ENCODE measurements at regions not wholly inside any gene's neighbourhood (a gene's known extent, or its start where the extent isn't known, plus 50 kb on each side); places are given as distances from the start of the nearest gene placed in this dataset.

DNA sequence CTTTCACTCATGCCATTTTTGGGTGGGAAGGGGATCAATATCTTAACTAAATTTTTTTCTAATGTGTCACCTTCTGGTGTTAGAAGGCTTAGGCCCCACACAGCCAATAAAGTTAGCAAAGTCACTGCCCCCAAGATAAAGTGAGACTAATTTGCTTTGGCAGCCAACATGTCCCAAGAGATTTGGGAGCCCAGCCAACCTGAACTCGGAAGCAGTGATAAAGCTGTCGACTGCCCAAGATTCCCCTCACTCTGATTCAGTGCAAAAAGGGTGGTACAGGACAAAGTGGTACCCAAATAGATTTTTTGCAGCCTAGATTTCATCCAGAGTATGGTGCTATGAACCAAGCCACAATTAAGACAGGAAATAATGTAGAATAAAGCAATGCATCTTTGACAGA, 572.5 kb upstream of the ARRDC3 start:
- H3K27me3 ChIP-seq (ENCODE audit: control insufficient read depth in 3 of 3, insufficient read depth in 3 of 3, low read depth in 1 of 3, low read length in 3 of 3), result no peaks in the 10 kb centered on the region
- H2BK12ac ChIP-seq (ENCODE audit: low read length), result no peak overlapping the region
- no peak overlapping the region for H4K8ac ChIP-seq (ENCODE audit: low read depth, low read length)
- no peak overlapping the region for H2BK120ac ChIP-seq (ENCODE audit: low read depth, low read length)
- H2BK5ac ChIP-seq (ENCODE audit: low read length), result no peak overlapping the region
- H3K79me1 ChIP-seq (ENCODE audit: low read depth, low read length), result no peaks in the 10 kb centered on the region
- H2AFZ ChIP-seq (ENCODE audit: low read length), result peak overlapping the region; percentile 11
- no peak overlapping the region for H3K4me3 ChIP-seq (ENCODE audit: low read length in 2 of 2)
- H3K36me3 ChIP-seq (replicated peaks in 1 of 2; ENCODE audit: control insufficient read depth in 2 of 2, insufficient read depth in 2 of 2, low read length in 2 of 2), result no peaks in the 10 kb centered on the region
- H2BK15ac ChIP-seq (ENCODE audit: low read length), result no peak overlapping the region
- peaks cover 0 to 4% of the 10 kb centered on the region in 2 donors for H3K4me1 ChIP-seq (ENCODE audit: control insufficient read depth in 2 of 2, insufficient read depth in 1 of 2, low read depth in 1 of 2, low read length in 2 of 2)
- no peak overlapping the region for H3K4me2 ChIP-seq (ENCODE audit: insufficient read depth, low read length, poor library complexity, severe bottlenecking)
- H3K23ac ChIP-seq (ENCODE audit: low read depth, low read length, poor library complexity), result no peak overlapping the region
- no peak overlapping the region for H3K9ac ChIP-seq (ENCODE audit: low read depth, low read length, poor library complexity)
- H3K14ac ChIP-seq (ENCODE audit: low read length), result no peak overlapping the region
- no peak overlapping the region for H2AK5ac ChIP-seq (ENCODE audit: low read depth, low read length)
- H3K4ac ChIP-seq (ENCODE audit: low read length), result no peak overlapping the region
- no peak overlapping the region for H3K18ac ChIP-seq (ENCODE audit: low read length)
- no peak overlapping the region for H4K91ac ChIP-seq (ENCODE audit: low read depth, low read length, poor library complexity)
- H3K9me3 ChIP-seq (replicated peaks in 1 of 2; ENCODE audit: control insufficient read depth in 2 of 2, insufficient read depth in 1 of 2, low read depth in 1 of 2, low read length in 2 of 2), result no peaks in the 10 kb centered on the region
- H3K27ac ChIP-seq (replicated peaks; ENCODE audit: low read length), result no peak overlapping the region
- no peak for DNase-seq (ENCODE audit: low spot score)
- whole genome bisulfite sequencing, 2 donors (ENCODE audit: extremely low coverage in 2 of 2, insufficient read length in 2 of 2, insufficient replicate concordance in 1 of 2), result no CpG with 5 or more reads among the region's 2 CpGs

GRCh38 chr5:91954136-91954535, 571.0 kb upstream of the ARRDC3 start:
- Histone ChIP-seq H3K36me3 (replicated peaks in 1 of 2; ENCODE audit: control insufficient read depth in 2 of 2, insufficient read depth in 2 of 2, low read length in 2 of 2) (no peaks in the 10 kb centered on the region), H3K4ac (ENCODE audit: low read length) (no peak overlapping the region), H2BK120ac (ENCODE audit: low read depth, low read length) (no peak overlapping the region), H4K91ac (ENCODE audit: low read depth, low read length, poor library complexity) (no peak overlapping the region), H3K18ac (ENCODE audit: low read length) (no peak overlapping the region), H3K23ac (ENCODE audit: low read depth, low read length, poor library complexity) (no peak overlapping the region), H2BK15ac (ENCODE audit: low read length) (no peak overlapping the region), H2BK5ac (ENCODE audit: low read length) (no peak overlapping the region), H3K27ac (replicated peaks; ENCODE audit: low read length) (no peak overlapping the region), H2BK12ac (ENCODE audit: low read length) (no peak overlapping the region), H3K4me2 (ENCODE audit: insufficient read depth, low read length, poor library complexity, severe bottlenecking) (no peak overlapping the region), H3K79me1 (ENCODE audit: low read depth, low read length) (no peaks in the 10 kb centered on the region), H2AFZ (ENCODE audit: low read length) (no peak overlapping the region), H3K9ac (ENCODE audit: low read depth, low read length, poor library complexity) (no peak overlapping the region), H4K8ac (ENCODE audit: low read depth, low read length) (no peak overlapping the region), H3K4me3 (ENCODE audit: low read length in 2 of 2) (no peak overlapping the region), H2AK5ac (ENCODE audit: low read depth, low read length) (no peak overlapping the region), H3K27me3 (ENCODE audit: control insufficient read depth in 3 of 3, insufficient read depth in 3 of 3, low read depth in 1 of 3, low read length in 3 of 3) (no peaks in the 10 kb centered on the region), H3K14ac (ENCODE audit: low read length) (no peak overlapping the region), H3K9me3 (replicated peaks in 1 of 2; ENCODE audit: control insufficient read depth in 2 of 2, insufficient read depth in 1 of 2, low read depth in 1 of 2, low read length in 2 of 2) (no peaks in the 10 kb centered on the region), H3K4me1 (ENCODE audit: control insufficient read depth in 2 of 2, insufficient read depth in 1 of 2, low read depth in 1 of 2, low read length in 2 of 2) (peaks cover 0 to 4% of the 10 kb centered on the region in 2 donors)
- DNase-seq (ENCODE audit: low spot score), result no peak

DNA sequence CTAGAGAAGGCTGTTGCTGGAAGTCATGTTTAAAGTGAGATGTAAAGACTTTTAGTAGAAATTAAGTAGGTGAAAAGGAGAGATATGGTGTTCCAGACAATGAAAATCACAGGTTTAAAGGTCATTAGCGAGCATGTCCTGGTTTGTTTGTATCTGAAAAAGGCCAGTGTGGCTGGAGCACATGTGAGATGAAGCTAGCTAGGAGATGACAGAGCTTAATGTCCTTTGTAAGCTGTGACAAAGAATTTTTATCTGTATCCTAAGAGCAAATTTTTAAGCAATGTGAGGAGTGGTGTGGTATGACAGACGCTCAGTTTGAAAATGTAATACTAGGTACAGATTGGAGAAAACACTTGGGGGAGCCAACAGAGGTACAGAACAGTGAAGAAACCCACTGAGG, 567.2 kb upstream of the ARRDC3 start:
- Histone ChIP-seq H3K27ac (replicated peaks; ENCODE audit: low read length) (no peak overlapping the region), H3K23ac (ENCODE audit: low read depth, low read length, poor library complexity) (no peak overlapping the region), H3K9me3 (replicated peaks in 1 of 2; ENCODE audit: control insufficient read depth in 2 of 2, insufficient read depth in 1 of 2, low read depth in 1 of 2, low read length in 2 of 2) (no peaks in the 10 kb centered on the region), H2BK120ac (ENCODE audit: low read depth, low read length) (no peak overlapping the region), H3K79me1 (ENCODE audit: low read depth, low read length) (no peaks in the 10 kb centered on the region), H3K27me3 (ENCODE audit: control insufficient read depth in 3 of 3, insufficient read depth in 3 of 3, low read depth in 1 of 3, low read length in 3 of 3) (no peaks in the 10 kb centered on the region), H2AFZ (ENCODE audit: low read length) (peak overlapping the region; percentile 9), H2BK5ac (ENCODE audit: low read length) (no peak overlapping the region), H3K36me3 (replicated peaks in 1 of 2; ENCODE audit: control insufficient read depth in 2 of 2, insufficient read depth in 2 of 2, low read length in 2 of 2) (no peaks in the 10 kb centered on the region), H2AK5ac (ENCODE audit: low read depth, low read length) (no peak overlapping the region), H3K18ac (ENCODE audit: low read length) (no peak overlapping the region), H3K14ac (ENCODE audit: low read length) (no peak overlapping the region), H4K8ac (ENCODE audit: low read depth, low read length) (no peak overlapping the region), H2BK12ac (ENCODE audit: low read length) (no peak overlapping the region), H3K9ac (ENCODE audit: low read depth, low read length, poor library complexity) (no peak overlapping the region), H4K91ac (ENCODE audit: low read depth, low read length, poor library complexity) (no peak overlapping the region), H3K4ac (ENCODE audit: low read length) (no peak overlapping the region), H2BK15ac (ENCODE audit: low read length) (no peak overlapping the region), H3K4me3 (ENCODE audit: low read length in 2 of 2) (no peak overlapping the region), H3K4me2 (ENCODE audit: insufficient read depth, low read length, poor library complexity, severe bottlenecking) (no peak overlapping the region), H3K4me1 (ENCODE audit: control insufficient read depth in 2 of 2, insufficient read depth in 1 of 2, low read depth in 1 of 2, low read length in 2 of 2) (no peaks in the 10 kb centered on the region)
- no peak for DNase-seq (ENCODE audit: low spot score)
- WGBS, 2 donors (ENCODE audit: extremely low coverage in 2 of 2, insufficient read length in 2 of 2, insufficient replicate concordance in 1 of 2), result no CpG with 5 or more reads among the region's 2 CpGs

DNA sequence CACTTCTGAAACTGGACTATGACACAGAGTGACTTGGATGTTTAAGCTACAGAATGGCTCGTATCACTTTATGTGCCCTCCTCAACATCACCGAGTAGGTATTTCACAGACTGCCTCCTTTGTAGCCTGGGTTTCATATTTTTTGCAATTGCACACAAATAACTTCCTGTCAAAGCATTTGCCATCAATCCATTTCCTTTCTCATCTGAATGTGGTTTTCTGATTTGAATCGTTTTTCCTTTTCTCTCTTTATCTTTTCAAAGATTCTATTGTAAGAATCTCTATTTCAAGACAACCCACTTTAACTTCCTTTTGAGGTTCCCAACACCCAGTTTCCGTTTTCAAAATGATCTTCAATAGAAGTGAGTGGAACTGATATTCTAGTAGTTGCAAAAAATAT, 563.8 kb upstream of the ARRDC3 start:
- no peaks in the 10 kb centered on the region for H3K4me1 ChIP-seq (ENCODE audit: control insufficient read depth in 2 of 2, insufficient read depth in 1 of 2, low read depth in 1 of 2, low read length in 2 of 2)
- H3K36me3 ChIP-seq (replicated peaks in 1 of 2; ENCODE audit: control insufficient read depth in 2 of 2, insufficient read depth in 2 of 2, low read length in 2 of 2), result no peaks in the 10 kb centered on the region
- no peak overlapping the region for H2BK15ac ChIP-seq (ENCODE audit: low read length)
- H2BK5ac ChIP-seq (ENCODE audit: low read length), result no peak overlapping the region
- H3K14ac ChIP-seq (ENCODE audit: low read length), result no peak overlapping the region
- no peaks in the 10 kb centered on the region for H3K79me1 ChIP-seq (ENCODE audit: low read depth, low read length)
- H2AFZ ChIP-seq (ENCODE audit: low read length), result peak overlapping the region; percentile 14
- no peak overlapping the region for H3K9ac ChIP-seq (ENCODE audit: low read depth, low read length, poor library complexity)
- no peak overlapping the region for H4K8ac ChIP-seq (ENCODE audit: low read depth, low read length)
- no peaks in the 10 kb centered on the region for H3K27me3 ChIP-seq (ENCODE audit: control insufficient read depth in 3 of 3, insufficient read depth in 3 of 3, low read depth in 1 of 3, low read length in 3 of 3)
- no peak overlapping the region for H3K4me3 ChIP-seq (ENCODE audit: low read length in 2 of 2)
- H3K18ac ChIP-seq (ENCODE audit: low read length), result no peak overlapping the region
- H2BK12ac ChIP-seq (ENCODE audit: low read length), result no peak overlapping the region
- H4K91ac ChIP-seq (ENCODE audit: low read depth, low read length, poor library complexity), result no peak overlapping the region
- WGBS, 2 donors (ENCODE audit: extremely low coverage in 2 of 2, insufficient read length in 2 of 2, insufficient replicate concordance in 1 of 2), result no CpG with 5 or more reads among the region's 4 CpGs
- DNase-seq (ENCODE audit: low spot score), result no peak
- no peaks in the 10 kb centered on the region for H3K9me3 ChIP-seq (replicated peaks in 1 of 2; ENCODE audit: control insufficient read depth in 2 of 2, insufficient read depth in 1 of 2, low read depth in 1 of 2, low read length in 2 of 2)
- no peak overlapping the region for H3K4me2 ChIP-seq (ENCODE audit: insufficient read depth, low read length, poor library complexity, severe bottlenecking)
- no peak overlapping the region for H3K23ac ChIP-seq (ENCODE audit: low read depth, low read length, poor library complexity)
- H2BK120ac ChIP-seq (ENCODE audit: low read depth, low read length), result no peak overlapping the region
- no peak overlapping the region for H3K27ac ChIP-seq (replicated peaks; ENCODE audit: low read length)
- H2AK5ac ChIP-seq (ENCODE audit: low read depth, low read length), result no peak overlapping the region
- no peak overlapping the region for H3K4ac ChIP-seq (ENCODE audit: low read length)

Measured in neuronal stem cell (in vitro differentiated cells).